GM18508 (cell line): ENCODE measurements at regions not wholly inside any gene's neighbourhood (a gene's known extent, or its start where the extent isn't known, plus 50 kb on each side); places are given as distances from the start of the nearest gene placed in this dataset.

Experiments
- ATAC-seq: cut with Tn5 transposase; IDR thresholded peaks from one replicate; pipeline ENCODE4 v1.9.1; 2021; ENCODE audit warnings: moderate number of reproducible peaks; ENCODE audit not compliant: insufficient read depth, unreplicated experiment

DNA sequence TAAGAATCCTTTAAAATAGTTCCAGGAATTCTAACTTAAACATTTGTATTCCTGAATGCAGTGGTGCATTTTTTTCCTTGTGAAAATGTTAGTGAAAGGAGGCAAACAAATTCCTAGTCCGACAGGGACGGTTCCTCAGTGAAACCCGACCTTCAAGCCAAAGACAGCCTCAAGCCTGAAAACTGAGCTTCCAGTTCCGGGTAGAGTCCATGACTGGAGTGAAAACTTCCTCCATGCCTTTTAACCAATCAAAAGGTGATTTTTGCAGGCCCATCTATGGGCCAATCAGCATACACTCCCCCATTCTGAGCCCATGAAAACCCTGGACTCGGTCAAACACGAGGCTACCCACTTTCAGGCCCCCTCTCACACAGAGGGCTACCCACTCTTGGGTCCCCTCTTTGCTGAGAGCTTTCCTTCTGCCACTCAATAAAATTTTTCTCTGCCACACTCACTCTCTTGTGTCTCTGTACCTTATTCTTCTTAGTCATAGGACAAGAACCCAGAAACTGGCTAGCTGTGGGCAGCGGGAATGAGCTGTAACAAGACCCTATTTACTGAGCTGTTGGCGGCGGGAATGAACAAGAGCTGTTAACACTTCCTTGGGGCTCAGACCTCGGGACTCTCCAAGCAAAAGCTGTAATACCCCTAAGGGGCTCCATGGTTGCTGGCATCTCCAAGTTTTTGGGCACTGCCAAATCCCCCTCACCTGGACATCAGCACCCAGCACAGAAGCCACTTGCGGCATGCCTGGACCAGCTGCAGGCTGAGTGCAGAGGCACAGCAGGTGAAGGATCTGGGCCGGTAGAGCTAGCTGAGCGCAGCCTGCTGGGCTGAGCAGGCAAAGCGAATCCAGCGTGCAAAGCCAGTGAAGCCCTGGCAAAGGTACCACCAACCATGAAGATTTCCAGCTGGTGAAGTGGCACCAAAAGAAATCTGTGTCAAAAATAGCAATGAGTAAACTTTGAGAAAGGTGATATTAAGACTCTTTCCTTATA, 598.8 kb downstream of the MCTP2 start:
- no peak for ATAC-seq

GRCh38 chr15:94834000-94834399, 602.6 kb downstream of the MCTP2 start:
- no peak for ATAC-seq

DNA sequence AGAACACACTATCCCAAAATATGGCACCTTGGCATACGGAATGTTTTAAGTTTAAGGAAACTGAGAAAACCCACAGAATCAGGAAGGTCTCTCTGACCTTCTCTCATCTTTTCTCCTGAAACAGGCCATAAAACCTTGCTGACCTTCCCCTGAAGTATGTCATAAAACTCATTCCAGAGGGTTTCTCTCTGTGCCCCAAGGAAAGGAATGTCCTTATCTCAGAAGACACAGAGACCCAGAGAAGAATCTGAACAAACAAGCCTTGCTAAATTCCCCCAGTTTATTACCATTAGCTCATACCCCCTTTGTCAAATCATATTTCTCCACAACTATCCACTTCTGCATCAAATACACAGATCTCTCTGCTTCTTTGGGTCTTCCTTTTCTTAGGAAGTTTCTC, 603.1 kb downstream of the MCTP2 start:
- ATAC-seq = no peak

- no peak for ATAC-seq
Observed at GRCh38 chr15:94838281-94838680, 606.9 kb downstream of the MCTP2 start.

- ATAC-seq = no peak
Observed at GRCh38 chr15:94840794-94841783, 609.7 kb downstream of the MCTP2 start.

- no peak for ATAC-seq
Observed at GRCh38 chr15:94843060-94843459, 611.7 kb downstream of the MCTP2 start.

DNA sequence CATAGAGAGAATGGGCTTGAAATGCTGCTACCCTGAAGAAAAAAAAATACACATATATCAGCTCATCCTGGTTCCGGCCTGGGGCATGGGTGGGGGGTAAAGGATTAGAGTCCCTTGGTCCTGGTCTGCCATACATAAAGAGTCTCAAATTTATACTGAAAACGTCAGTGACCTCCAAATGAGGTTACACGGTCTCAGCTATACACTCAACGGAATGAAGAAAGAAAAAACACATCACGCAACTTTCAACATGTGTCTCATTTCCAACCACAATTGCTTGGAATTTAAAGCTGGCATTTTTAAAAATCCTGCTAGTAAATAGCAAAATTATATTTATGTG, 612.8 kb downstream of the MCTP2 start:
- no peak for ATAC-seq

DNA sequence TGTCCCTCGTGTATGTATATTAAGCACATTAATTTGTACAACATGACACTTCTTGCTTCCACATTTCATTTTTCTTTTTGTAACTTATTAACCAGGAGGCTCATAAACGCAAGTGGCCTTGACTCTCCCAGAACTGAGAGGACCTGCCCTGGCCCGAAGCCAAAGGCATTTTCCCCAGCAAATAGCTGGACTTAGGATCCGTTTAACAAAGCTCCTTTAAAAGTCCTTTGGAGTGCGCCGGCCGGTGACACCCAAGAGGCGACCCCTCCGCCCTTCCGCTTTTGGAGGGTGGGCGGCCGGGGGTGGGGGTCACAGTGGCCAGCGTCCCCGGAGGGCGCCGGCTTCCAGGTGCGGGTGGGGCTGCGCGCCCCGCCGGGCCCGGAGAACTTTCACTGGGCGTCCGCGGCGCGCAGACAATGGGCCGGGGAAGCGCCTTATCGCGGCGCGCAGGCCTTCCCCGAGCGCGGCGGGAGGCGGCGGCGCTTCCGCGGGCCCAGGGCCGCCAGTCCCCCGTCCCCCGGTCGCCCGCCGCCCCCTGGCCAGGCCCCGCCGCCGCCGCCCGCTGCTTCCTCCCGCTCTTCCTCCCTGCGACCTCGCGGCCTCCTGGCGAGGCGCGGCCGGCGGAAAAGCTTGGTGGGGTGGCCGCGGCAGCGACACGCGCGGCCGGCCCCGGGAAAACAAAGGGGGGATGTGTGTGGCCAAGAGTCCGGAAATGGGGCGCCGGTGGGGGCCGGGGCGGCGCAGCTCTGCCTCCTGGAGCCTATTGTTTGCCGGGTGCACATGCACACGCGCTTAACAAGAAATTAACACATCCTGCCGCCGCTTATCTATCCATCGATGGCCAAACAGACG, 613.4 kb downstream of the MCTP2 start:
- no peak for ATAC-seq

DNA sequence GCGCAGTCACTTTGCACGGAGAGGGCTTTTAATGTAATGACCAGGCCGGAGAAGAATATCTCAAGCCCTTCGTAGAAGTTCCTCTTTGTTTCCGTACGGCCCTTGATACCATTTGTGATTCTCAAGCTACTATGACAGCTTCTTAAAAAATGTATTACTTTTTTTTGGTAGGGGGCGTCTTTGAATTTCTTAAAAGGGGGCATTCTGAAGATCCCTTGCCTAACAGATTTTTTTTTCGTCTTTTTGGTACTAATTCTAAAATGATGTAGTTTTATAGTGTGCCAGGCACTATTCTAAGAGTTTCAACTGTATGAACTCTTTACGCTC, 614.0 kb downstream of the MCTP2 start:
- no peak for ATAC-seq

- no peak for ATAC-seq
Observed at GRCh38 chr15:94847325-94847724, 616.0 kb downstream of the MCTP2 start.

GRCh38 chr15:94848054-94848453, 616.7 kb downstream of the MCTP2 start:
- ATAC-seq = no peak

- ATAC-seq = no peak
Observed at GRCh38 chr15:94855018-94855408, 623.7 kb downstream of the MCTP2 start.

GRCh38 chr15:94855409-94856266, 624.3 kb downstream of the MCTP2 start:
- ATAC-seq = no peak

- no peak for ATAC-seq
Observed at GRCh38 chr15:94856267-94856854, 625.0 kb downstream of the MCTP2 start.

- ATAC-seq = no peak
Observed at GRCh38 chr15:94857466-94857865, 626.1 kb downstream of the MCTP2 start.

GRCh38 chr15:94858011-94858410, 626.6 kb downstream of the MCTP2 start:
- no peak for ATAC-seq

DNA sequence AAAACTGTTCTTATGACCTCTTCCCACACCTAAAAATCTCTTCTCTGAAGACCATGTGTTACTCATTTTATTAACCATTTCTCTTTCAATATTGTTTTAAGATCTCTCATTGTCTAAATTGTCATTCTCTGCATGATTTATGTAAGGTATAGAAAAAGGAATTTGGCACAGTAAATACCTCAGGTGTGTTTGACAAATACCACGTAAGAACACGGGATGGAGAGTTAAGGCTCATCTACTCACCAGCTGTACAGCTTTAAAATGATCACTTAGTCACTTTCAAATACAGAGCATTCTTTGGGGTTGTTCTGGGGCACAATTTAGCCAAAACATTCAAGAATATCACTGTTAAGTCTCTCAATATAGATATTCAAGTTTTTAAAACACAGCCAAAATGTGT, 627.1 kb downstream of the MCTP2 start:
- no peak for ATAC-seq

- no peak for ATAC-seq
Observed at GRCh38 chr15:94858920-94859319, 627.6 kb downstream of the MCTP2 start.

DNA sequence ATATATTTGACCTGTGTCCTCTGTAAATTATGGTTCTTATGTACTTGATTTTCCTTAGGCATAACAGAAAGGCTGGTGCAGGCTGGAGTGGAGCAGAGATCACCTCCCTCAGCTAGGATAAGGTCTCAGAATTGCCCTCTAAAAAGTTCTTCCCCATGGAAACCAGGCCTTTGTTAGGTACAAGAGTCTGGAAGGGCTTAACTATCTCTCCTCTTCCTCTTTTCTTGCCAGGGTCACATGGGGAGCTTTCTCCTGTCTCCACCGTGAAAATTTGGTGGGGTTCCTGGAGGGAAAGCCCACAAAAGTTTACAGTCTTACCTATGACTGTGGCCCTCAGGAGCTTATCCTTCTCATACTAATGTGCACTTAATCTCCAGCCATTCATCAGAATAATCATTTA, 633.2 kb downstream of the MCTP2 start:
- no peak for ATAC-seq
